ENCODE measurements at regions not wholly inside any gene's neighbourhood (a gene's known extent, or its start where the extent isn't known, plus 50 kb on each side); places are given as distances from the start of the nearest gene placed in this dataset.
"Not testable (repeated sequence)": the region's sequence is repeated elsewhere in the genome, so short reads cannot be mapped to it uniquely, and the experiment has no call there.

- no peak for DNase-seq
Observed at GRCh38 chr1:218494449-218494852, 149.3 kb downstream of the TGFB2 start.

- no peak for DNase-seq
Observed at GRCh38 chr1:218495931-218496330, 150.8 kb downstream of the TGFB2 start.

GRCh38 chr1:218496561-218496960, 151.4 kb downstream of the TGFB2 start:
- peak; percentile 36 for DNase-seq

- DNase-seq: no peak
Observed at GRCh38 chr1:218498056-218498938, 153.2 kb downstream of the TGFB2 start.

GRCh38 chr1:218499011-218499691, 154.0 kb downstream of the TGFB2 start:
- no peak for DNase-seq

- DNase-seq: no peak
Observed at GRCh38 chr1:218499911-218500310, 154.8 kb downstream of the TGFB2 start.

- DNase-seq: no peak
Observed at GRCh38 chr1:218501161-218501560, 156.0 kb downstream of the TGFB2 start.

- no peak for DNase-seq
Observed at GRCh38 chr1:218502383-218502782, 157.2 kb downstream of the TGFB2 start.

GRCh38 chr1:218503102-218503501, 158.0 kb downstream of the TGFB2 start:
- DNase-seq: no peak

- DNase-seq: no peak
Observed at GRCh38 chr1:218507355-218508002, 162.3 kb downstream of the TGFB2 start.

GRCh38 chr1:218510153-218510772, 165.1 kb downstream of the TGFB2 start:
- DNase-seq: no peak

- DNase-seq: no peak
Observed at GRCh38 chr1:218513328-218513727, 168.2 kb downstream of the TGFB2 start.

GRCh38 chr1:218514689-218515088, 169.6 kb downstream of the TGFB2 start:
- no peak for DNase-seq

GRCh38 chr1:218516526-218516925, 171.4 kb downstream of the TGFB2 start:
- DNase-seq: no peak

GRCh38 chr1:218517459-218517858, 172.3 kb downstream of the TGFB2 start:
- no peak for DNase-seq

- DNase-seq: no peak
Observed at GRCh38 chr1:218518216-218518740, 173.1 kb downstream of the TGFB2 start.

- DNase-seq: not testable (repeated sequence)
Observed at GRCh38 chr1:218520646-218521045, 175.5 kb downstream of the TGFB2 start.

- DNase-seq: no peak
Observed at GRCh38 chr1:218521414-218522169, 176.5 kb downstream of the TGFB2 start.

- DNase-seq: no peak
Observed at GRCh38 chr1:218524526-218524925, 179.4 kb downstream of the TGFB2 start.

- DNase-seq: no peak
Observed at GRCh38 chr1:218525031-218525430, 179.9 kb downstream of the TGFB2 start.

- DNase-seq: no peak
Observed at GRCh38 chr1:218525451-218526197, 180.5 kb downstream of the TGFB2 start.

Data from eye (tissue), 1 donor.